B cell (primary cell): ENCODE measurements at regions not wholly inside any gene's neighbourhood (a gene's known extent, or its start where the extent isn't known, plus 50 kb on each side); places are given as distances from the start of the nearest gene placed in this dataset.

Source experiments
- EZH2 ChIP-seq: IDR thresholded peaks from 2 replicates; pipeline ENCODE4 v1.6.1; 2012; ENCODE audit warnings: borderline replicate concordance, low read depth, mild to moderate bottlenecking, moderate library complexity, low read length; ENCODE audit not compliant: insufficient read depth, poor library complexity, severe bottlenecking
- TF ChIP-seq, protein P1 (sequence below): fragments of 200-600 bp; IDR thresholded peaks from one replicate; pipeline ENCODE4 v1.8.0; 2022; ENCODE audit warnings: antibody characterized with exemption, mild to moderate bottlenecking

DNA sequence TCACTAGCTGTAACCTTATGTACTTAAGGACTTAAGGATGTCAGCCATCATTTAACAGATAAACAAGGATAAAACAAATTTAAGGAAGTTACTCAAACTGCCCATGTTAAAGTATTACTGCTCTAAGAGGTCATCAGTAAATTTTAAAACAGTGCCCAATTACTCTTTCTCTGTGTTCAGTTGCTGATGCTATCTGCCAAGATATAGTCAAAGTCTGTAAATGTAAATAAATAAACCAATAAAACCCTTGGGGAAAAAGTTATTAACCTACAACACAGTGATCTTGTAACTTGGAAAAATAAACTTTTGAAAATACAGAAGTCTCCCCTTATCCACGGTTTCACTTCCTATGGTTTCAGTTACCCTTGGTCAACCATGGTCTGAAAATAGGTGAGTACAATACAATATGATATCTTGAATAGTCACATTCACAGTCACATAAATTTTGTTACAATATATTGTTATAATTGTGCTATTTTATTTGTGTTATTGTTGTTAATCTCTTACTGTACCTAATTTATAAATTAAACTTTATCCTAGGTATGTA, 501.8 kb downstream of the LMO4 start:
- TF ChIP-seq, protein P1, sequence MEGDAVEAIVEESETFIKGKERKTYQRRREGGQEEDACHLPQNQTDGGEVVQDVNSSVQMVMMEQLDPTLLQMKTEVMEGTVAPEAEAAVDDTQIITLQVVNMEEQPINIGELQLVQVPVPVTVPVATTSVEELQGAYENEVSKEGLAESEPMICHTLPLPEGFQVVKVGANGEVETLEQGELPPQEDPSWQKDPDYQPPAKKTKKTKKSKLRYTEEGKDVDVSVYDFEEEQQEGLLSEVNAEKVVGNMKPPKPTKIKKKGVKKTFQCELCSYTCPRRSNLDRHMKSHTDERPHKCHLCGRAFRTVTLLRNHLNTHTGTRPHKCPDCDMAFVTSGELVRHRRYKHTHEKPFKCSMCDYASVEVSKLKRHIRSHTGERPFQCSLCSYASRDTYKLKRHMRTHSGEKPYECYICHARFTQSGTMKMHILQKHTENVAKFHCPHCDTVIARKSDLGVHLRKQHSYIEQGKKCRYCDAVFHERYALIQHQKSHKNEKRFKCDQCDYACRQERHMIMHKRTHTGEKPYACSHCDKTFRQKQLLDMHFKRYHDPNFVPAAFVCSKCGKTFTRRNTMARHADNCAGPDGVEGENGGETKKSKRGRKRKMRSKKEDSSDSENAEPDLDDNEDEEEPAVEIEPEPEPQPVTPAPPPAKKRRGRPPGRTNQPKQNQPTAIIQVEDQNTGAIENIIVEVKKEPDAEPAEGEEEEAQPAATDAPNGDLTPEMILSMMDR, result no peak
- no peak for TF ChIP-seq EZH2
